Fibroblast of the aortic adventitia (primary cell): ENCODE measurements at regions not wholly inside any gene's neighbourhood (a gene's known extent, or its start where the extent isn't known, plus 50 kb on each side); places are given as distances from the start of the nearest gene placed in this dataset.
"Not testable (repeated sequence)": the region's sequence is repeated elsewhere in the genome, so short reads cannot be mapped to it uniquely, and the experiment has no call there.

Experiments used
- DNase-seq: peaks from one replicate; pipeline ENCODE4 v3.0.0-alpha.2; 2010; ENCODE audit warnings: low read depth
- H3K4me3 ChIP-seq: 2 replicates; pipeline ENCODE4 v1.5.1; 2011; ENCODE audit warnings: low read depth, mild to moderate bottlenecking, control low read depth, low read length, moderate library complexity
- CTCF ChIP-seq: IDR thresholded peaks from 2 replicates; pipeline ENCODE4 v1.5.1; 2011; ENCODE audit warnings: mild to moderate bottlenecking, low read length, control low read depth, inconsistent platforms; ENCODE audit not compliant: insufficient read depth

- no peak overlapping the region for H3K4me3 ChIP-seq
- TF ChIP-seq CTCF: no peak
Measured at GRCh38 chrX:13377550-13377934, 57.7 kb upstream of the ATXN3L start.

DNA sequence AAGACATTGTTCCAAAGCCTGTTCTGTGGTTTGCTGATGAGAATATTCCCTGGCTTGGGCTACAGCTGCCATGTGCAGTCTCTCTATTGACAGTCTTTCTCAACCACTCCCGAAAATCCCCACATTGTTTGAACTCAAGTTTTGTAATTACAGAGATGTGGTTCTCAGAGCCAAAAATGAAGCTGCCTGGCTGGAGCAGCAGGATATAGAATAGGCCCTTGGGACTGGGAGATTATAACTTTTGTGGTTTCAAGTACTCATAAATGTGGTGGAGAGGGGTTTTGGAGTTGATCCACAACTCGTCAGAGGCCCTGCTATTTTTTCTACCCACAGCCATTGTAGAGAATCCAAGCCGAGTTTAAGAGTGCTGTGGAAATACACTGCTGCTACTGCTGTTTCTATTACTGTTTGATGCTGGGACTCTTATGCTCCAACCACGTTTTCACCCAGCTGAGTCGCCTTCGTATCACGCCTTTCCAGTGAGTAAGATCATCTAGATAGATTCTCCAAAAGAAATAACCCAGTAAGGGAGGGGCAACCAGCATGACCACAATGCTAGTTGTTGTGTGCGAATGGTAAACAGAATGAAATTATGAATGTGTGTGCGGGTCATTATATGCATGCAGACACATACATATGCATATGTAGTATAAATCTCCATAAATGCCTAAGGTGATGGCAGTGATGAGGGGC, 57.1 kb upstream of the ATXN3L start:
- TF ChIP-seq CTCF: no peak
- H3K4me3 ChIP-seq: no peak overlapping the region
- DNase-seq: peak; percentile 100

More at GRCh38 chrX:13377550-13377934, 57.7 kb upstream of the ATXN3L start:
- DNase-seq: peak; percentile 92

DNA sequence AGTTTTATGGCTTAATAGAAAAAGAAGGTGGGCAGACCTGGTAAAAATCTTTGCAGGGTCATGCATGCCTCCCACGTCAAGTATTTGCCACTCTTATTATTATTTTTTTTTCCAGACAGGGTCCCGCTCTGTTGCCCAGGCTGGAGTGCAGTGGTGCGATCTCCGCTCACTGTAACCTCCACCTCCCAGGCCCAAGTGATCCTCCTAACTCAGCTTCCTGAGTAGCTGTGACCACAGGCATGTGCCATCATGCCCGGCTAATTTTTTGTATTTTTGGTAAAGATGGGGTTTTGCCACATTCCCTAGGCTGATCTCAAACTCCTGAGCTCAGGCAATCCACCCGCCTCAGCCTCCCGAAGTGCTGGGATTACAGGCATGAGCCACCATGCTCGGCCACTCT, 55.7 kb upstream of the ATXN3L start:
- not testable (repeated sequence) for DNase-seq, H3K4me3 ChIP-seq

GRCh38 chrX:13374364-13374763, 54.5 kb upstream of the ATXN3L start:
- TF ChIP-seq CTCF: no peak
- no peak for DNase-seq
- H3K4me3 ChIP-seq: no peak overlapping the region

- TF ChIP-seq CTCF: no peak
- DNase-seq: peak; percentile 90
- no peak overlapping the region for H3K4me3 ChIP-seq
Measured at GRCh38 chrX:13373431-13374187, 53.8 kb upstream of the ATXN3L start.

DNA sequence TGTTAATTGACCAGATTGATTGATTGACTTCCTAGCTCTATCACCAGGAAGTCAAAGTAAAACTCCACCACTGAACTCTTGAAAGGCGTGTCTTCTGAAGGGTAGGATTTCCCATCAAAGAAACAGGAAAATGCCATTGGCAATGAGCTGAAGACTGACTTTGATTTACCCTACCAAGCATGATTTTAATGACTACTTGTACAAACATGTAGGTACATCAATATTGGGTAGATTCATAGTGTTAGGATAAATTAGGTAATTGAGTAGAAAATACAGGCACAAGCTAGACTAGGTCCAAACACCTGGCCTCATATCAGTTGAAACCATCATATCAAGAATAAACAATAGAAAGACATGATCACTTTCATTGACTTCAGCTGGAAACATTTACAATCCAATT, 53.2 kb upstream of the ATXN3L start:
- TF ChIP-seq CTCF: no peak
- no peak for DNase-seq

DNA sequence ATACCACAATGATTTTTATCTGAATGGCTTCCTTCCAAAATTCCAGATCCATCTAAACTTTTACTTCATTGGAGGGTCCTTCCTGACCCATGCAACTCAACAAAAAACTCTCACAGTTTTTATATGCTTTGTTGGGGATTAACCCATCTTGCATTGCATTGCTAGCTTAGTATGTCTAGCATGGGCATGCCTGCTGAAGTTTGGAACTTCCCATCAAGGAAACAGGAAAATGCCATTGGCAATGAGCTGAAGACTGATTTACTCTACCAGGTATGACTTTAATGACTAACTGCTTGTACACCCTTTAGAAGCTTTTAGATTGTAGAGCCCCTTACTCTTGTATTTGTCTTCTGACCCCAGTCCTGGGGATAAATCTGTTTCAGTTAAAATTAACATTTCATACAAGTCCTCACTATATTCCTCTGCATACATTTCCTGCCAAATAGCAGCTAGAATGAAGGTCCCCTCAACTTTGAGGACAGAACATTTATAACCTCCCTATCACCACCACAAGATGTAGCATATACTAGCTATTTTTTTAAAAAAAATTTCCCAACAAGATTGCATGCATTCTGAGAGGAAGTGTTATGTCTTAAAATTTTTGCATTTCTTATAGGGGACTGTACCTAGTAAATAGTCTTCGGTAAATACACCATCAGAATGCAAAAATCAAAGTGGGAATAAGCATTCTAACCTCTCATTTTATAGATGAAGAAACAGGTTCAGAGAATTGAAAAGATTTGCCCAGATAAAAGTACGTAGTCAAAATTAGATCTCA, 52.5 kb upstream of the ATXN3L start:
- no peak for TF ChIP-seq CTCF
- peak; percentile 41 for DNase-seq
- H3K4me3 ChIP-seq: no peak overlapping the region

More for the DNA sequence above, 53.2 kb upstream of the ATXN3L start:
- no peak overlapping the region for H3K4me3 ChIP-seq
